ENCODE measurements at regions not wholly inside any gene's neighbourhood (a gene's known extent, or its start where the extent isn't known, plus 50 kb on each side); places are given as distances from the start of the nearest gene placed in this dataset.
"Not testable (repeated sequence)": the region's sequence is repeated elsewhere in the genome, so short reads cannot be mapped to it uniquely, and the experiment has no call there.

DNA sequence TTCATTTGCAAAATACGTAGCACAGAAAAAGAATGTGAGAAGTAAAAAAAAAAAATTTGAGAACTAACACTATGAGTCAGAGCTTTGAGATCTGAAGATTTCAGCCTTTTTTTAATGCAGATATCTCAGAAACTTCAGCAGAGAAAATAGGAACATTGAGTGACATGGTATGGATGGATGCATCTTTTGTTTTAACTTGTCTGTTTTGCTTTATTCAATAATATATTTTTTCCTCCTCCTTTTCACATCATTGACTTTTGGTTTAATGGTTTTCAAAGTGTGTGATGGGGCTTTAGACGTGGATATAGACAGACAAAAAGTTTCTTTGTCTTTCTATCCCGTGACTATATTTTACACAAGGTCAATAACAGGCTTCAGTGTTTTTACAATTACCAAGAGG is 426.7 kb upstream of the FRG2C start:
- no peak for DNase-seq (ENCODE audit: low read depth in 3 of 3, low spot score in 2 of 3)

DNA sequence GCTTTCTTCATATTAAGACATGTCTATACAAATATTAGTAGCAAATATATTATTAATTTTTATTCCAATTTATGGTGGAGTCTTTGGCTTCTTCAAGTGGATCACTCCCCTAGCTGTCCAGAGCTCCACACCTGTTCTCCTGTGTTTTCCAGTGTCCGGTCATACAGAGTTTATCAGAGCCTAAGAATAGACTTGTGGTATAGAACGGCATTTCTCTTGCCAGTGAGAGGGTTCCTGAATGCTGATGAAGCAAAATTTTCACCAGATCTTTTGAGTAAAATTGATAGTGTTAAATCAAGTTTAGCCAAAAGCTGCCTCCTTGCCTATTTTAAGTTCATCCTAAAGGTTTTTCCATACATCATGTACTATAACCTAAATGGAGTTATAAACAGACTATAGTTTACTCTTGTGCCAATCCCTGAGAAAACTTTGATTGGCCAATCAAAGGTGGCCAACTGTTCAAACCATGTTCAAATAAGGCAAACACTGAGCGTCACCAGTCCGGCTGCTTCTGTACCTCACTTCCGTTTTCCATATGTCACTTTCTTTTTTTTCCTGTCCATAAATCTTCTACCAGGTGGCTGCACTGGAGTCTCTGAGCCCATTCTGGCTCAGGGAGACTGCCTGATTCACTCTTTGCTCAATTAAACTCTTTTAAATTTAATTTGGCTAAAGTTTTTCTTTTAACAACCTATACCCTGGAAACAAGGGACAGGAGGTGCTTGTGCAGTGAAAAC is 422.7 kb upstream of the FRG2C start:
- not testable (repeated sequence) for DNase-seq (ENCODE audit: low read depth in 3 of 3, low spot score in 2 of 3)

DNA sequence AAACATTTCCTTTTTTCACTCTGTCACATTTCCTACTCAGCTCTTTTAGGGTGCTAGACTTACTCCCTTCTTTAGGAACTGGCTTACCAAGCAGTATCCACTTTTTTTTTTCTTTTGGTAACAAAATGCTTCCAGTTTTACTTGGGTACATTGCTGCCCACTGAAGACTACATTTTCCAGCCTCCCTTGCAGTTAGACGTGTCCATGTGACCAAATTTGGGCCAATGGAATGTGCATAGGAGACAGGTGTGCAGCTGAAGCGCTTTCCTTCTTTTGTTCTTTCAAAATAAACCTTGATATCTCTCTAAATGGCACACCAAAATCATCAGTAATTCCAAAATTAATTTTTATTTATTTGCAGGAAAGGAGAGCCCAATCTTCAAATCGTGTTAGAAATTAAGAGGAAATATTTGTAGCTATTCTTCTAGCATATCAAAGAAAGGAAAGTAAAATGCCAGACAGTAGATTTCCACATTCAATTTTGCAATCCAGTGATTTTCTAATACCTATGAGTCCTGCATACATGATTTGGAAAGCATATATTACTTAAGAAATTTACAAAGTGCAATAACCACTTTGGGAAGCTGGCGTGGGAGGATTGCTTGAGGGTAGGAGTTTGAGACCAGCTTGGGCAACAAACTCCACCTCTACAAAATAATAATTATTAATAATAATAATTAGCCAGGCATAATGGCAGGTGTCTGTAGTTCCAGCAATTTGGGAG is 422.0 kb upstream of the FRG2C start:
- DNase-seq (ENCODE audit: low read depth in 3 of 3, low spot score in 2 of 3) = no peak

DNA sequence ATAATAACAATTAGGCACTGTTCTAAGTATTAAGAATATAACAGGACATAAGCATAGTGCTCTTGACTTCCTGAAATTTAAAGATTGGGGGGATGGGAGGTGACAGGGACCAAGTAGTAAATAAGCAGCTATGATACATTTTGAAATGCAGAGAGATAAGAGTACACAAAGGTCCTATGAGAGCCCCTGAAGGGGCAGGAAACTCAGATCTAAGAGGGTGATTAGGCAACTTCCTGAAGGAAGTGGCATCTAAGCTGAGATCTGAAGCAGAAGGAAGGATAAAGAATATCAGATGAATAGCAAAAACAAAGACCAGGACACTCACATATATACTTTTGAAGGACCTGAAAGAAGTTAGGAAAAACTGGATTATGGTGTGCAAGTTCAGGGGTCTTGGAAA is 415.2 kb upstream of the FRG2C start:
- DNase-seq (ENCODE audit: low read depth in 3 of 3, low spot score in 2 of 3) = no peak

DNA sequence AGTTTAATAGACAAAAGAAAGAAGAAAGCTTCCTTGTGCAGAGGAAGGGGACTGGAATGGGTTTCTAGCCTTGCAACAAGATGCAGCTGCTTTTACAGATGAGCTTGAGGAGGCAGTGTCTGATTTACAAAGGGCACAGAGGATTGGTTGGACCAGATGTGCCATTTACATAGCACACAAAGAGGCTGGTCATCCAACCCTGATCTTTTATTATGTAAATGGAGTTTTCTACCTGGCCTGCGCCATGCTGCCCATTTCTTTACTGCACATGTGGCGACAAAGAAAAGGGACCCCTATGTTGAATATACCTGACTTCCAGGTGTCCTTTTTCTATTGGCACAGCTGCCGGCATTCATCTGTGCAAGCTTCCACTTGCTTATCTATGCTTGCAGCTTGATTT is 409.4 kb upstream of the FRG2C start:
- DNase-seq (ENCODE audit: low read depth in 3 of 3, low spot score in 2 of 3) = no peak

DNA sequence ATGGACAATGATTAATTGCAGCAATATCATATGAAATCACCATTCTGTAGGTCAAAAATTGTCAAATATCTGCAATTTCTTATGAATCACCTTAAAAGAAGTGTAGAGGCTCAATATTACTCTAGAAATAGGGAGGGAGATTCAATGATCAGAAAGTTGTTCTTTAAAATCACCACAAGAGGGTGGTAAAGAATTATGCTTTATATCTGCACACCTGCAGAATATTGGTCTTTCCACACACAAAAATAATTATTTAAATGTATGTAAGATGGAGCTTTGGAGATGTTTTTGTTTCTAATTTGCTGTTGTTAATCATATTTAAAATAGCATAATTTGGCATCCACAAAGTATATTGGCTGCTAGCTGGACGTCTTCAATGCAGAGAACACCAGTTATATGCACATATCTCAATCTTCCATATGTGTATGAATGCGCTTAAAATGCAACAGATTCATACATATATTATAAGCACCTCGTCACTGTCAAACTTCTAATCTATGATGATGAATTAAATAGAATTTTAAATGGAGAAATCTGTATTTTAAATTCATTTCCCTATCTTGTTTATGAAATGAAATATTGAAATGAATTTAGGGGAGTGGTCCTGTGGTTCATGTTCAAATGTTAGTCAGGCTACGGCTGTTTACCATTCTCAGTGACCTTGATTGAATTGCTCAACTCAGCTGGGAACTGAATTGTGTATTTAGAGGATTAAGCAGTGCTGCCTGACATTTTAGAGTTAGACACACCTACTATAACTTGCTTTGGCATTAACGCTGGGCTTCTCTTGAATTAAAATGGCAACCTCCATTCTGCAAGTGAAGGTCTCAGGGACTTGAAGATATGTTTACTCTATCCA is 405.1 kb upstream of the FRG2C start:
- not testable (repeated sequence) for DNase-seq (ENCODE audit: low read depth in 3 of 3, low spot score in 2 of 3)

DNA sequence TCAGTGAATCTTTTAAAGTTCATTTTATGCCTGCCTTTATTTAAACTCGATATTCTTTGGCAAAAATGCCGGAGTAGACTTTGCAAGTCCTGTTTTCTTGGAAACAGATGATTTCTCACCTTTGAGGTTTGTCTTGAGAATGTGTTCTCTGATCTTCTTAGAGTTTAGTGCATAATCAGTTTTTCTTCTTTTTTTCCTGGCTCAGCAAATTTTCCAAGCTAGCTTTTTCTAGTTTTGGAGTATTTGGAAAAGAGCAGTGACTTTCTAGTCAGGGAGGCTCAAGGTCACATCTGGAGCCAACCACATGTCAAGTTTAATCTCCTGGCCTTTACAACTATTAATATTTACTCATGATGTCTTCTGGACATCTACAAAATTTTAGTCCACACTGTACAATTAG is 403.2 kb upstream of the FRG2C start:
- DNase-seq (ENCODE audit: low read depth in 3 of 3, low spot score in 2 of 3) = not testable (repeated sequence)

DNA sequence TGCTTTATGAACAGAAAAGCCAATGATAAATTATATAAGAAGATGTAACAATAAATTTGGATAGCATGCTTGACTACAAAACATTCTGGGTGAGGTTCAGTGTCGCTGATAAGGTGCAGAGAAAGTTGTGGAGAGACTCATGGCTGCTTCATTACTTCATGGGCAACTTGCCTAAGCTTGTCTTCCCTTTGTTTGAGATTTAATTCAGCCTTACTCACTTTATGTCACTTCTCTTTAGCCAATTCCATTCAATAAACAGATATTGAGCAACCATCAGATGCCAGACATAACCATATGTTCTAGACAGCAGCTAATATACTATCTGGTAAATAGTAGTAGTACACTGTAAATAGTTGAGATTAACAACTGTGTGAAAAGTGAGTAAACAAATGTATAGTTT is 401.5 kb upstream of the FRG2C start:
- no peak for DNase-seq (ENCODE audit: low read depth in 3 of 3, low spot score in 2 of 3)

DNA sequence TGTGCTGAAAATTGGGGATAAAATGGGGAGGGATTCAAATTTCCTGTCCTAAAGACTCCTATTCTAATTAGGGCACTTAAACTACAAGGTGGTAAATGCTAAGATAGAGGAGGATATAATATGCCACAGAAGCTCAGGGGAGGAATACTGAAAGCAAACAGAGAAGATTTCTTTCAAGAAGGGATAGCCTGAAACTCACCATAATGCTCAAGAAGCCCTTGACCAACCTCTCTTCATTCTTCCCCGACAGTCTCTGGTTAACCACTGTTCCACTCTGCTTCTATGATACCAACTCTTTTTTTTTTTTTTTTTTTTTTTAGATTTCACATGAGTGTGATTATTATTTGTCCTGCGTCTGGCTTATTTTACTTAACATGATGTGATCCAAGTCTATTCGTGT is 398.2 kb upstream of the FRG2C start:
- no peak for DNase-seq (ENCODE audit: low read depth in 3 of 3, low spot score in 2 of 3)

DNA sequence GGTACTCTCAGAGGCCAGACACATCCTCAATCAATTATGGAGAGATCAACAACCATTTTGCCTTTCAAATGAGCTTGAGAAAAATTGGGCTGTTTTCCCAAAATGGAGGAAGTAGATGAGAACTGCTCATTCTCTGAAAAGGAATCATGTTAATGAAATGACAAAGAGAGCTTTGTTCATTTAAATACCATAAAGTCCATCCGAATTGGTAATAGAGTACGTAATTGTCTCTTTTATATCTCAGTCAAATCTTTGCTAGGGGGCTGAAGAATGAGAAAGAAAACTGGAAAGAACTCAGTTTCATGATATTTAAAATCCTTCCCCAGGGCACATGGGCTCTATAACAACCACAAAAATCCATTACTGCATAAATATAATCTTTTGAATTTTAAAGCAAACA is 395.6 kb upstream of the FRG2C start:
- DNase-seq (ENCODE audit: low read depth in 3 of 3, low spot score in 2 of 3) = not testable (repeated sequence)

DNA sequence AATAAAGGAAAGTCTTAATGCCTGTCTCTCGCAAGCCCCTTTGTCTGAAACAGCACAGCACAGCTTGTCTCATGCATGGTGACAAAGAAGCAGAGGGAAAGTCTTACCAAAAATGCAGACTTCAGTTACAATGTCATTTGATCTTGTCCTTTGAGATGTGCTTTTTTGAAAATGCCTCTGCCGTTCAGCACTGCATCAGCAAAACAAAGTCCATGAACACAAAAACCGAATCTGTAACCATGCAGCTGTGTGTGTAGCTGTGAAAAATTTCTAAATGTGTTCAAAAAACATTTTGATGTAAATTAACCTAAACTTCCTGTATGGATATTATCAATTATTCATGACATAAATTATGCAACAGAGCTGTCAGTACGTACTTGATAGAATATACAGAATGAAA is 391.9 kb upstream of the FRG2C start:
- not testable (repeated sequence) for DNase-seq (ENCODE audit: low read depth in 3 of 3, low spot score in 2 of 3)

DNA sequence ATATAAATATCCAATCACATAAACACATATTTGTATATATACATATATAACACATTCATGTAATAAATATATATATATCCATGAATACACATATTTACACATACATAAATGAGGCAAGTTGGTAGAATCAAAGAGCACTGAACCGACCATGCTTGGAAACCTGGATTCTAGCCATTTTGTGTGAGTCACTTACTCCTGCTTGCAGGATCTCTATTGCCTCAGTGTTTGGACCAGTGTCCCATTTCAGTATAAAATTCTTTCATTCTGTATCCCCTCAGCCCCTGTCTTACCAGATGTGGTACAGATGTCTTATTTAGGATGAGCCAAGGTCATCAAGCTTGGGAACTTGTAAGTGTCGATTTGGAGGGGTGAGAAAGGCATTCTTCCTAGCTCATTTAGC is 391.4 kb upstream of the FRG2C start:
- DNase-seq (ENCODE audit: low read depth in 3 of 3, low spot score in 2 of 3) = no peak

DNA sequence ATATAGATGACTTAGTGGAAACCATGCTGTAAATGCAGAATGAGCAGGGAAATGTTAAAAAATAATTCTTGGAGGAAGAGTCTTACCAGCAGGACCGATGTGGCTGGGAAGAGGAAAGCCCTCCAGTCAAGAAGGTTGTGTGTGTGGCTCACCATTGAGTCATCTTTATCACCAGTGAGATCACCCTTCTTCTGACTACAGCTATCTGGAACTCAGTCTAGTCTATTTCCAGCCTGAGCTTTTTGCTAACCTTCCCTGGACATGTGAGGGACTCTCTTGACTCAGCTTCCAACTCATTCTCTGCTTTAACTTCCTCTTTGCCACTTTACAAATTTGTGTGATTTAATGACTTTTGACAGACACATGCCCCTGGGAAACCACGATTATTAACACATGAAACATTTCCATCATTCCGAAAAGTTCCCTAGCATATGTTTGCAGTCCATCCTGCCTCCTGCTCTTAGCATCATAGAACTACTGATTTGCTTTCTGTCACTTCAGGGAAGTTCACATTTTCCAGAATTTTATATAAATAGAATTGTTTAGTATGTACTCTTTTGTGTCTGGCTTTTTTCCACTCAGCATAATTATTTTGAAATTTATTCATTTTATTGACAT is 378.5 kb upstream of the FRG2C start:
- not testable (repeated sequence) for DNase-seq (ENCODE audit: low read depth in 3 of 3, low spot score in 2 of 3)

DNA sequence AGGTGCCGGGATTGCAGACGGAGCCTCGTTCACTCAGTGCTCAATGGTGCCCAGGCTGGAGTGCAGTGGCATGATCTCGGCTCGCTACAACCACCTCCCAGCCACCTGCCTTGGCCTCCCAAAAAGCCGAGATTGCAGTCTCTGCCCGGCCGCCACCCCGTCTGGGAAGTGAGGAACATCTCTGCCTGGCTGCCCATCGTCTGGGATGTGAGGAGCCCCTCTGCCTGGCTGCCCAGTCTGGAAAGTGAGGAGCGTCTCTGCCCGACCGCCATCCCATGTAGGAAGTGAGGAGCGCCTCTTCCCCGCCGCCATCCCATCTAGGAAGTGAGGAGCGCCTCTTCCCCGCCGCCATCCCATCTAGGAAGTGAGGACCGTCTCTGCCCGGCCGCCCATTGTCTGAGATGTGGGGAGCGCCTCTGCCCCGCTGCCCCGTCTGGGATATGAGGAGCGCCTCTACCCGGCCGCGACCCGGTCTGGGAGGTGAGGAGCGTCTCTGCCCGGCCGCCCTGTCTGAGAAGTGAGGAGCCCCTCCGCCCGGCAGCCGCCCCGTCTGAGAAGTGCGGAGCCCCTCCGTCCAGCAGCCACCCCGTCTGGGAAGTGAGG is 375.1 kb upstream of the FRG2C start:
- not testable (repeated sequence) for DNase-seq (ENCODE audit: low read depth in 3 of 3, low spot score in 2 of 3)

DNA sequence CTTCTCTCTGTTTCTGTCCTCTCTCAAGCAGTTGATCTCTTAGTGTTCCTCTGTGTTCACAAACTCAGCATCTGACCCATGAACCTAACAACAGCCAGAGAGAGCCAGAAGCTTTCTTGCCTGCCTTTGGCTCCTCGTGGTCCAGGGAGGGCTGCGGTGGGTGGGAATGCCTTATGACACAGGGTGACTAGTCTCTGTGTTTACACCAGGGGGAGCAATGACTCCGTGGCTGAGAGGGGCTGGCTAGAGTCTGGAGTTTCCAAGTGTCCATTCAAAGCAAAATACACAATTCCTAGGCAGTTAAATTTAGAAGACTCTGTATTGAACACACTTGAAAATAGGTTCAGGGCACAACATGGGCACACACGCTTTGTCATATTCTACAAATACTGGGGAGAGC is 370.0 kb upstream of the FRG2C start:
- DNase-seq (ENCODE audit: low read depth in 3 of 3, low spot score in 2 of 3) = no peak

DNA sequence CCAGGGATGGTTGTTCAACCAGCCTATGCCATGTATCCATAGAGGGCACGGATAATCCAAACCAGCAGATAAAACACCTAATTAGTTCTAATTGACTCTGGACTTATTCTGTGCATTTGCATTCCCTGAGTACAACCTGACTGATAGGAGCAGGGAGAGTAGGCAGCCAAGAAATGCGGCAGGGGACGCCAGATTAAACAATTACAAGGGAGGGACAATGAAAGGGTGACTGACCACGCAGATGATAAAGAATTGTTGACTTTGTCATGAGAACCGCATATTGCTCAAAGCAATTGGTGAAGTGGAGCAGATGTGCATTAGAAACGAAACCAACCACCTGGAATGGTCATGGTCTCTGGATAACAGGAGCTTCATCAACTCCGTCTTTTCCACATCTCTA is 369.1 kb upstream of the FRG2C start:
- DNase-seq (ENCODE audit: low read depth in 3 of 3, low spot score in 2 of 3) = no peak

DNA sequence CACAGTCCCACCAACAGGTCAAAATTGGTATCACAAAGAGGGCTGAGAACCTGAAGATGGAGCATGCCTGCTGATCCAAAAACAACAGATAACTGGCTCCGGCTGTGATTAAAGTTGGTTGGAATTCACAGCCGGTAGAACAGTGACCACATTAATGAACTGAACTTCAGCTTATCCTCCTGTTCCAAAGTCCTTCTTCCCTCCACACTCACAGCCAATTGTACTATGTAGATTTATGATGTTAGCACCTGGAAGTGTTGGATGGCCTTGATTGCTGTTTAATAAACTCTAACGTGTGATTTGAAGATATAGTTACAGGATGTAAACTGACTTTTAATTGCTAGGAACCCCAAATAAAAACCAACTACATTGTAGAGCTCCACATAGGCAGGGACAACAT is 367.3 kb upstream of the FRG2C start:
- DNase-seq (ENCODE audit: low read depth in 3 of 3, low spot score in 2 of 3) = no peak

DNA sequence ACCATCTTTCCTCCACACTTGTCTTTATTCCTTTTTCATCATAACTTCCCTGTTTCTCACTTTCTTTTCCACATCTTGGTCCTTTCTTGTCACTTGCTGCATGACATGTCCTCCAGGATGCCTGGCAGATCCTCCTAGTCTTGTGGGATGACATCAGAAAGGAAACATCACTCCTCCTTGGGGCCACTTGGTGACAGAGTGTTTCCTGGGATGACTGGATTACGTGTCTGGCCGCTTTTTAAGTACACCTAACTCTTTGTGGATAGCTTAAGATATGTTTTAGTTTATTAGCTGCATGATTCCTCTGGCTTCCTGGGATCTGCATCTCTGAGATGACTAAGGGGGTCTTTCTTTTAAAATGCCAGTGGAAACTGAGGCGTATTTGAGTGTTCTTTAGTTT is 363.5 kb upstream of the FRG2C start:
- DNase-seq (ENCODE audit: low read depth in 3 of 3, low spot score in 2 of 3) = no peak

DNA sequence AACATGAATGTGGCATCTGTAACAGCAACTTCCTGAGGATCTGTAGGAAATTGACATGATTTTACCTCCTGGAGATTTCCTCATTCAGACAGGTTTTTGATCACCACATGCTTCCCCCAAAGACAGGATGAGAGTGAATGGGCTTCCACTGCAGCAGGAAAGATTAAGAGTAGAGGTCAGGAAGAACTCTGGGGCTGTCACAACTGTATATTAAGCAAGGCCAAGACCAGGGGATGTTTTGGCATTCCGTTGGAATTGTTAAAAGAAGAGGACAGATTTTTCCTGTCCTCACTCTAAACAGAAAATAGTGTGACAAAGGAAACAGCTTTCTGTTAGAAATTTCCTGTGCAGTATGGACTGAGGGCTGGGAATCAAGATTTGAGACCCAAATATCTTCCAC is 363.1 kb upstream of the FRG2C start:
- not testable (repeated sequence) for DNase-seq (ENCODE audit: low read depth in 3 of 3, low spot score in 2 of 3)

DNA sequence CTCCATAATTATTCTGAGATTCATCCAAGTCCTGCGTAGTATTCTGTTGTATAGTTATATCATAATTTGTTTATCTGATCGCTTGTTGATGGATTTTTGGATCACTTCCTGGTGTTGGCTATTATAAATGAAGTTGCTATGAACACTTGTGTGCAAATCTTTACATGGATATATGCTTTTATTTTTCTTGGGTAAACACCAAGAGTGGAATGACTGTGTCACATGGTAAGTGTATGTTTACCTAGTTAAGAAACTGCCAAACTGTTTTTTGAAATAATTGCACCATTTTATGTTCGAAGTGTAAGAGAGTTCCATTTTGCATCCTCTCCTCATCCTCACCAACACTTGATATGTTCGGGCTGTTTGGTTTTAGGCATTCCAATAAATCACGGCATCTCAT is 360.4 kb upstream of the FRG2C start:
- no peak for DNase-seq (ENCODE audit: low read depth in 3 of 3, low spot score in 2 of 3)

DNA sequence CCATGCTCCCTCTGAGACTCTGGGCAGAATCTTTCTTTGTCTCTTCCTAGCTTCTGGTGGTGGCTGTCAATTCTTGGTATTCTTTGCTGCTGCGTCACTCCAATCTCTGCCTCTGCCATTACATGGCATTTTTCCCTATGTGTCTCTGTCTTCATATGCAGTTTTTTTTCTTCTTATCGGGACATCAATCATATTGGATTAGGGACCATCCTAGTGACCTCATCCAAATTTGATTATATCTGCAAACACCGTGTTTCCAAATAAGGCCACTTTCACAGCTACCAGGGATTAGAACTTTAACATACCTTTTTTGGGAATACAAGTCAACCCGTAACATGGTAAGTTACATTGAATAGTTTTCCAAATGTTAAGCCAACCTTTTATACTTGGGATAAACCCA is 358.2 kb upstream of the FRG2C start:
- DNase-seq (ENCODE audit: low read depth in 3 of 3, low spot score in 2 of 3) = no peak
